ENCODE measurements at regions not wholly inside any gene's neighbourhood (a gene's known extent, or its start where the extent isn't known, plus 50 kb on each side); places are given as distances from the start of the nearest gene placed in this dataset.

DNA sequence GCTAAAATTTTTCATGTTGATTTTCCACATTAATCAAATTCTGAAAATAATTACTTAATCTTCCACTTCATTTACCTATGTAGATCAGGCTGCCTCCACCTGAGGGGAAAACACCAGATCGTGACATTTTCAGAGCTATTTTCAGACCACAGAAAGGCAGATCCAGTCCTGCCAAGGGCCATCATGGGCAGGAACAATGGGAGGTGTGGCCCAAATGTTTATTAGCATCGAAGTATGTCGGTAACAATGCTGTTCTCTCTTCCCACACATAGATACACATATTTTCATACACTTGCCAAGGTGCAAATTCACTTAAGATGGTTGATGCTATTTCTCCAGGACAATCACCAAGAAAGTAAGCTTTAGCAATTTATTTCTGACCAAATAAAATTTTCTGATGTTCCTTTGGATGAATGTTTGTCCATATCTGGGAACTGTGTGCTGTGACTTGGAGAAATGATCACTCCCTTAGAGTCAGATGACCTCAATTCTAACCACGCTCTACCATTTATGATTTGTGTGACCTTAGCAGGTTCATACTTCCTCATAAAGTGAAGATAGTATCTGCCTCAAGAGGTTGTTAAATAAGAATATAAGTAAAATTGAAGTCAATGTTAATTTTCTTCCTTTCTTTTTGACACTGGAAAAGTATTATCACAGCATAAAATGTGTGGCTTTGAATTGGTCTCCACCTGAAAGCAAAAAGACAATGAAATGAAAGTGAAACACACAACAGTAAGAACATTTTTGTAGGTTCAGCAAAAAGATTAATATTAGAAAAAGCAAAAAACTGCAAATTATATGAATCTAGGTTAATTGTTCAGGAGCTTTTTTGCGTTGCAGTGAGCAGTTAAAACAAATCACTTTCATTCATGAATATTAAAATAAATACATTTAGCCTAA, 310.4 kb upstream of the PHF14 start:
- WGBS, 2 donors, result 52 to 62% methylated on average over 5 of the region's 5 CpGs
- H3K9me3 ChIP-seq, result no peaks in the 10 kb centered on the region
- no peaks in the 10 kb centered on the region for H3K27me3 ChIP-seq
- H3K4me3 ChIP-seq, result no peak overlapping the region
- TF ChIP-seq POLR2A (IDR thresholded peaks at IDR 0.05), result no peak
- TF ChIP-seq, protein P1, sequence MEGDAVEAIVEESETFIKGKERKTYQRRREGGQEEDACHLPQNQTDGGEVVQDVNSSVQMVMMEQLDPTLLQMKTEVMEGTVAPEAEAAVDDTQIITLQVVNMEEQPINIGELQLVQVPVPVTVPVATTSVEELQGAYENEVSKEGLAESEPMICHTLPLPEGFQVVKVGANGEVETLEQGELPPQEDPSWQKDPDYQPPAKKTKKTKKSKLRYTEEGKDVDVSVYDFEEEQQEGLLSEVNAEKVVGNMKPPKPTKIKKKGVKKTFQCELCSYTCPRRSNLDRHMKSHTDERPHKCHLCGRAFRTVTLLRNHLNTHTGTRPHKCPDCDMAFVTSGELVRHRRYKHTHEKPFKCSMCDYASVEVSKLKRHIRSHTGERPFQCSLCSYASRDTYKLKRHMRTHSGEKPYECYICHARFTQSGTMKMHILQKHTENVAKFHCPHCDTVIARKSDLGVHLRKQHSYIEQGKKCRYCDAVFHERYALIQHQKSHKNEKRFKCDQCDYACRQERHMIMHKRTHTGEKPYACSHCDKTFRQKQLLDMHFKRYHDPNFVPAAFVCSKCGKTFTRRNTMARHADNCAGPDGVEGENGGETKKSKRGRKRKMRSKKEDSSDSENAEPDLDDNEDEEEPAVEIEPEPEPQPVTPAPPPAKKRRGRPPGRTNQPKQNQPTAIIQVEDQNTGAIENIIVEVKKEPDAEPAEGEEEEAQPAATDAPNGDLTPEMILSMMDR (IDR thresholded peaks at IDR 0.05), result no peak
- H3K36me3 ChIP-seq (ENCODE audit: low read depth, missing control alignments), result no peaks in the 10 kb centered on the region
- no peak overlapping the region for H3K27ac ChIP-seq
- intact Hi-C loops (cut with DNase I; ENCODE audit: low total_unique reads), result no loop called here
- no peak for DNase-seq
- H3K4me1 ChIP-seq, result no peaks in the 10 kb centered on the region

DNA sequence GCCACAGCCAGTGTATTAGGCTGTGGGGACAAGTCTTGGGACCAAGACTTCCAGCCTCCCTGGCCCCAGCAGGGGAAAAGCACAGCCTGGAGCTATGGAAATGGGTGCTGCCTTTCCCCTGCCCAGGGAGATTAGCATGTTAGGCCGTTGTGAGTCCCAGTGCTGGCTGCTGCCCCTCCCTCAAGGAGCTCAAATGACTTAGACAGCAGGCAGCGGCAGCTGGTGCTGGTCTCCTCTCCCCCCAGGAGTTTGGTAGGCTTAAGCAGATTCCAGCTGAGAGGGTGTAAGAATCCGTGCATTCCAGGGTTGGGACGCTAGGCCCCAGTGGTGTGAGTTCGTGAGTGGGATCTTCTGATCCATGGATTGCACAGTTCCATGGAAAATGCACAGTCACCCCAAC, 301.5 kb upstream of the PHF14 start:
- no peaks in the 10 kb centered on the region for H3K27me3 ChIP-seq
- H3K4me1 ChIP-seq, result no peaks in the 10 kb centered on the region
- WGBS, 2 donors, result 89% methylated on average over 5 of the region's 5 CpGs; no CpG with 5 or more reads in 1 of the 2 donors
- H3K27ac ChIP-seq, result no peak overlapping the region
- H3K4me3 ChIP-seq, result no peak overlapping the region
- intact Hi-C loops (cut with DNase I; ENCODE audit: low total_unique reads), result no loop called here
- TF ChIP-seq, protein P1 (IDR thresholded peaks at IDR 0.05), result no peak
- TF ChIP-seq POLR2A (IDR thresholded peaks at IDR 0.05), result no peak
- no peaks in the 10 kb centered on the region for H3K36me3 ChIP-seq (ENCODE audit: low read depth, missing control alignments)
- no peaks in the 10 kb centered on the region for H3K9me3 ChIP-seq
- no peak for DNase-seq

DNA sequence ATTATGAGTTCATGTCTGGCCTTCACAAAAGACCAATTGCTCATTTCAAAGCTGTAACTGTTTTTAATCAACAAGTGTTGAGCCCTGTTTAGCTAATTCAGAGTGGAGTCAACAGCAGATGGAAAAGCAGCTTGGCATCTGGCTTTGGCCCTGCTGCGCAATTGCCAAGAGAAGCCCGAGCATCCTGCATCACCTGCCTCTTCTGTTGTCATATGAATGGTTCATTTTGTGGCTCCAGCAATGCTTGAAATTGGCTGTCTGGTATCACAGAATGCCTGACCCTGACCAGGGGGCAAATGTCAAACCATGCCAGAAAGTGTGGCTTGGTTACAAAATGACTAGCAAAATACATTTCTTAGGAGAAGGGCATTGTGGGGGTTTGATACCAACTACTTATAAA, 296.5 kb upstream of the PHF14 start:
- Histone ChIP-seq H3K27me3 (no peaks in the 10 kb centered on the region), H3K36me3 (ENCODE audit: low read depth, missing control alignments) (no peaks in the 10 kb centered on the region), H3K4me1 (no peaks in the 10 kb centered on the region), H3K4me3 (no peak overlapping the region), H3K9me3 (no peaks in the 10 kb centered on the region), H3K27ac (no peak overlapping the region)
- WGBS, 2 donors, result 89 to 94% methylated on average over 2 of the region's 2 CpGs
- TF ChIP-seq, protein P1 (IDR thresholded peaks at IDR 0.05), result no peak
- no peak for TF ChIP-seq POLR2A (IDR thresholded peaks at IDR 0.05)
- intact Hi-C loops (cut with DNase I; ENCODE audit: low total_unique reads), result no loop called here
- no peak for DNase-seq

DNA sequence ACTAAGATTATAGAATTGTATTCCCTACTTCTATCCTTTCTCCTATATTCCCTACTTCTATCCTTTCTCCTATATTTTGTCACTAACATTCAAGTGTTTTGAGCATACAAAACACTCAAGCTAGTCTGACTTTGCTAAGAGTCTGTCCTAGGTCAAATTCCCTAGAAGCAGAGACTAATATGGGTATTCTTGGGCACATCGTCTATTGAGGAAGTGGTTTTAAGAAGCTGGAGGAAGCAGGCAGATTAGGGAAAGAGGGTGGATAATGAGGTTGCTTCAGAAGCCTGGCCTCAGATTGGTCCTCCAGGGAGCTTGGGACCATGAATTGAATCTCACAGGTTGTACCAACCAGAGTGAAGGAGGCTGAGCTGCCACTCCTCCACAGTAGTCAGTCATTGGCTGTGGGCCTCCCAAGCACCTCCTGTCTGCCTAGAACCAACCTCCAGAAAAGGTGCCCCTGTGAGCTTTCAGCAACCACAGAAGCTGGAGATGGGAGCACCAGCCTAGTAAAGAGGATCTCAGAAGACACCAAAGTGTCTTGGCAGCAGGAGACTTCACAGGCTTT, 295.9 kb upstream of the PHF14 start:
- Histone ChIP-seq H3K9me3 (no peaks in the 10 kb centered on the region), H3K27ac (no peak overlapping the region), H3K36me3 (ENCODE audit: low read depth, missing control alignments) (no peaks in the 10 kb centered on the region), H3K4me1 (no peaks in the 10 kb centered on the region), H3K4me3 (no peak overlapping the region), H3K27me3 (no peaks in the 10 kb centered on the region)
- intact Hi-C loops (cut with DNase I; ENCODE audit: low total_unique reads), result no loop called here
- TF ChIP-seq POLR2A (IDR thresholded peaks at IDR 0.05), result no peak
- TF ChIP-seq, protein P1 (IDR thresholded peaks at IDR 0.05), result no peak
- whole genome bisulfite sequencing, 2 donors, result 85 to 86% methylated on average over 1 of the region's 1 CpG
- no peak for DNase-seq

Data from testis (tissue), 2 donors.